Natural killer cell (primary cell): ENCODE measurements at regions not wholly inside any gene's neighbourhood (a gene's known extent, or its start where the extent isn't known, plus 50 kb on each side); places are given as distances from the start of the nearest gene placed in this dataset.

Experiments used
- ATAC-seq, 3 donors: fragments of 150-1000 bp in 2 of 3; fragments of 200-7000 bp in 1 of 3; cut with Tn5 transposase; 1 replicate in 1 of 3; 2 replicates in 2 of 3; pipeline ENCODE4 v1.10.0; 2021; ENCODE audit warnings: mild to moderate bottlenecking in 2 of 3, moderate library complexity in 2 of 3
- DNase-seq, 2 donors: peaks; one replicate each; pipeline versions ENCODE4 v3.0.0 to v3.0.0-alpha.2; 2013 to 2021; ENCODE audit warnings: mixed read lengths in 1 of 2
- H3K27ac ChIP-seq: one replicate; pipeline ENCODE4 v1.5.1; 2013; ENCODE audit warnings: mild to moderate bottlenecking, low read length
- H3K27me3 ChIP-seq: one replicate; pipeline ENCODE4 v1.6.1; 2013; ENCODE audit warnings: low read length; ENCODE audit not compliant: control insufficient read depth, insufficient read depth
- H3K36me3 ChIP-seq: one replicate; pipeline ENCODE4 v1.6.1; 2013; ENCODE audit warnings: low read length; ENCODE audit not compliant: control insufficient read depth, insufficient read depth
- H3K4me1 ChIP-seq: one replicate; pipeline ENCODE4 v1.6.1; 2013; ENCODE audit warnings: low read length; ENCODE audit not compliant: control insufficient read depth, insufficient read depth
- H3K4me3 ChIP-seq: one replicate; pipeline ENCODE4 v1.5.1; 2013; ENCODE audit warnings: low read length
- H3K9me3 ChIP-seq: one replicate; pipeline ENCODE4 v1.6.1; 2013; ENCODE audit warnings: low read length; ENCODE audit not compliant: control insufficient read depth, insufficient read depth
- H3K27ac Mint-ChIP-seq, 2 donors: one replicate each; pipeline ENCODE4 v1.8.0; 2022; ENCODE audit warnings: mild to moderate bottlenecking in 2 of 2, mixed read lengths in 2 of 2, moderate library complexity in 1 of 2
- H3K27me3 Mint-ChIP-seq, 2 donors: one replicate each; pipeline ENCODE4 v1.8.0; 2022; ENCODE audit warnings: low read depth in 2 of 2, mixed read lengths in 2 of 2
- H3K36me3 Mint-ChIP-seq: one replicate; pipeline ENCODE4 v1.8.0; 2022; ENCODE audit warnings: mixed read lengths
- H3K4me1 Mint-ChIP-seq, 2 donors: one replicate each; pipeline ENCODE4 v1.8.0; 2022; ENCODE audit warnings: mixed read lengths in 2 of 2
- H3K4me3 Mint-ChIP-seq: one replicate; pipeline ENCODE4 v1.8.0; 2022; ENCODE audit warnings: mild to moderate bottlenecking, moderate library complexity, mixed read lengths
- H3K9me3 Mint-ChIP-seq, 2 donors: one replicate each; pipeline ENCODE4 v1.8.0; 2022; ENCODE audit warnings: mixed read lengths in 2 of 2
- WGBS: methylation state at CpG from one replicate; pipeline ENCODE4 v1.1.7; 2013; ENCODE audit warnings: missing lambda C conversion rate; ENCODE audit not compliant: insufficient coverage; 5-methylcytosine and 5-hydroxymethylcytosine counted together
- intact Hi-C: fragments of 100-400 bp; cut with micrococcal nuclease; formaldehyde crosslinking; loops from one replicate; pipeline ENCODE4 v1.14.2; 2022
- TF ChIP-seq, protein P1 (sequence below): fragments of 200-600 bp; IDR thresholded peaks from one replicate; pipeline ENCODE4 v1.8.0; 2022; ENCODE audit warnings: antibody characterized with exemption

DNA sequence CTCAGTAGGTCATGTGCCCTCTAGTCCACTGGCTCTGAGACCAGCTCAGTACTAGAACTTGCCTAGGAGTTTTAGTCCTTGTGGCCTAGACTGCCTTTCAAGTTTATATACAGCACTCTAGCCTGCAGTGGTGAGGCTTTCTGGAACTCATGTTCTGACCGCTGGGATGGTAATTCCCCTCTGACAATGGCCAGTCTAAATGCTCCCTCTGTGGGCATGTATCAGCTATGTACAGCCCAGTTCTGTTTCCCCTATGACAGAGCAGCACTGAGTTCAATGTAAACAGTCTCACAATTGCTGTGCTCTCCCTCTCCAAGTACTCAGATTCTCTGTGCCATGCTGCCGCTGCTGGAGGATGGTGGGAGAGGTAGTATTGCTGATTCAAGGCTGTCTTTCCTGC, 68.6 kb upstream of the SLC27A6 start:
- TF ChIP-seq, protein P1, sequence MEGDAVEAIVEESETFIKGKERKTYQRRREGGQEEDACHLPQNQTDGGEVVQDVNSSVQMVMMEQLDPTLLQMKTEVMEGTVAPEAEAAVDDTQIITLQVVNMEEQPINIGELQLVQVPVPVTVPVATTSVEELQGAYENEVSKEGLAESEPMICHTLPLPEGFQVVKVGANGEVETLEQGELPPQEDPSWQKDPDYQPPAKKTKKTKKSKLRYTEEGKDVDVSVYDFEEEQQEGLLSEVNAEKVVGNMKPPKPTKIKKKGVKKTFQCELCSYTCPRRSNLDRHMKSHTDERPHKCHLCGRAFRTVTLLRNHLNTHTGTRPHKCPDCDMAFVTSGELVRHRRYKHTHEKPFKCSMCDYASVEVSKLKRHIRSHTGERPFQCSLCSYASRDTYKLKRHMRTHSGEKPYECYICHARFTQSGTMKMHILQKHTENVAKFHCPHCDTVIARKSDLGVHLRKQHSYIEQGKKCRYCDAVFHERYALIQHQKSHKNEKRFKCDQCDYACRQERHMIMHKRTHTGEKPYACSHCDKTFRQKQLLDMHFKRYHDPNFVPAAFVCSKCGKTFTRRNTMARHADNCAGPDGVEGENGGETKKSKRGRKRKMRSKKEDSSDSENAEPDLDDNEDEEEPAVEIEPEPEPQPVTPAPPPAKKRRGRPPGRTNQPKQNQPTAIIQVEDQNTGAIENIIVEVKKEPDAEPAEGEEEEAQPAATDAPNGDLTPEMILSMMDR = no peak

DNA sequence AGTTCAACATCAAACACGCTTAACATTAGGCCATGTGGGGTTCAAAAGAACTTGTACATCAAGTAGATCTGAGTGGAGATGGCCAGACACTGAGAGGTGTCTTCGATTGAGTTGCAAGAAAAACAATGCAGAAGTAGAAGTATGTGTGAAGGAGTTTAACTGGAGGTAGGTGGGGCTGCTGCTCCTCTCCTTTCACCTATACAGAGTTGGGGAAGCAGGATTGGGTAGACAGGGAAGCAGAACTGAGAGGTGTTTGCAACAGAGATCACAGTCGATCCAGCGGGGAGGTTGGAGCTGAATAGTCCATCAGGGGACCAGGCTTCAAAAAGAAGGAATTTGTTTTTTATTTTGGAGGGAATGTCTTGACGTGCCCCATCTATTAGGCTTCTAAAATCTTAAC, 61.7 kb upstream of the SLC27A6 start:
- intact Hi-C loops = no loop called here
- TF ChIP-seq, protein P1 = no peak
- H3K36me3 ChIP-seq = no peaks in the 10 kb centered on the region
- no peak overlapping the region for H3K4me3 ChIP-seq
- 90% methylated on average over 5 of the region's 5 CpGs for WGBS
- no peak for ATAC-seq
- Mint-ChIP-seq H3K4me3 (no peak overlapping the region), H3K4me1 (no peaks in the 10 kb centered on the region), H3K9me3 (no peaks in the 10 kb centered on the region), H3K36me3 (no peaks in the 10 kb centered on the region), H3K27ac (no peak overlapping the region), H3K27me3 (no peaks in the 10 kb centered on the region)
- no peak for DNase-seq
- H3K27ac ChIP-seq = no peak overlapping the region
- no peaks in the 10 kb centered on the region for H3K4me1 ChIP-seq
- no peaks in the 10 kb centered on the region for H3K9me3 ChIP-seq
- no peaks in the 10 kb centered on the region for H3K27me3 ChIP-seq

More for the DNA sequence above, 68.6 kb upstream of the SLC27A6 start:
- no peaks in the 10 kb centered on the region for H3K36me3 ChIP-seq
- Mint-ChIP-seq H3K4me3 (no peak overlapping the region), H3K27me3 (no peaks in the 10 kb centered on the region), H3K4me1 (no peaks in the 10 kb centered on the region), H3K9me3 (peaks cover 7 to 9% of the 10 kb centered on the region in 2 donors), H3K27ac (no peak overlapping the region), H3K36me3 (no peaks in the 10 kb centered on the region)
- H3K4me3 ChIP-seq = no peak overlapping the region
- H3K4me1 ChIP-seq = no peaks in the 10 kb centered on the region
- H3K27me3 ChIP-seq = no peaks in the 10 kb centered on the region
- no peak overlapping the region for H3K27ac ChIP-seq
- 95% methylated on average over 2 of the region's 2 CpGs for WGBS
- no peaks in the 10 kb centered on the region for H3K9me3 ChIP-seq
- ATAC-seq (no peak), DNase-seq (no peak)
- intact Hi-C loops = no loop called here

DNA sequence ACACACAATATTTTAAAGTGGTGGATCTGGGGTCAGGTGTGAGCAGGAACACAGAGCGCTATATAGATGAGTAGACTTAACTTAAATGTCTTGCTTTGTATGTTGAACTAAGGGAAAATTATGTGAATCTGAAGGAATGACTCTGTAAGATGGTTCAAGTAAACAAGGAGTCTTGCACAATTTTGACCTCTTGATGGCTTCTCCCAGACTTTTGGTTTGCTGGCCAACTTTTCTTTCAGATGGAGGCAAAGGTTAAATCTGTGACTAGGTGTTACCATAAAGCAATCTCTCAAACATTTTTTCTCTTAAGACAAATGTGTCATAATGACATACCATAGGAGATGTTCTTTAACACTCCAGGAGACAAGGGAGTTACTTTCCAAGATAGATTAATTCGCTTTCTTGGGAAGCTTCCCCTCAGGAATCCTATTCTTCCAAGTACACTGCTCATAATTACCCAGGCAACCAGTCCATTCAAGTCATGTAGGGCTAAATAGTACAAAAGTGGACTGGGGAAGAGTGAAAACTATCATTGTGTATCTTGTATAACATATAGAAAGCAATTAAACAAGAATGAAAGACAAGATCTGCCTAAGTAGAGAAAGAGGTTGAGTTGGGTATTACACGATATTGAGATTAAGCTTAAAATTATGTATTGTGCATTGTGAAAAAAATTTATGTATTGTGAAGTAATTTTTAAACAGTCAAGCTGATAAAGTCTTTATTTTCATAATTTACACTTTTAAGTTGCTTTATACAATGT, 60.3 kb upstream of the SLC27A6 start:
- Mint-ChIP-seq H3K4me1 (no peaks in the 10 kb centered on the region), H3K27me3 (no peaks in the 10 kb centered on the region), H3K9me3 (no peaks in the 10 kb centered on the region), H3K36me3 (no peaks in the 10 kb centered on the region), H3K27ac (no peak overlapping the region), H3K4me3 (no peak overlapping the region)
- Histone ChIP-seq H3K4me3 (no peak overlapping the region), H3K27ac (no peak overlapping the region), H3K9me3 (no peaks in the 10 kb centered on the region), H3K27me3 (no peaks in the 10 kb centered on the region), H3K4me1 (no peaks in the 10 kb centered on the region), H3K36me3 (no peaks in the 10 kb centered on the region)
- intact Hi-C loops = loop anchor here (2.0 kb wide), 1 partner anchor 864 kb away; no protein-coding TSS in a partner anchor
- 65% methylated on average over 3 of the region's 3 CpGs for WGBS
- DNase-seq (no peak), ATAC-seq (no peak)
- TF ChIP-seq, protein P1 = no peak
